LHCN-M2 (cell line): ENCODE measurements at regions not wholly inside any gene's neighbourhood (a gene's known extent, or its start where the extent isn't known, plus 50 kb on each side); places are given as distances from the start of the nearest gene placed in this dataset.
"Not testable (repeated sequence)": the region's sequence is repeated elsewhere in the genome, so short reads cannot be mapped to it uniquely, and the experiment has no call there.

Source experiments
- DNase-seq: peaks from one replicate; pipeline ENCODE4 v3.0.0-alpha.2; 2012; ENCODE audit warnings: low read depth

GRCh38 chr2:139585101-139585500, 804.9 kb upstream of the NXPH2 start:
- no peak for DNase-seq

GRCh38 chr2:139574371-139574770, 794.2 kb upstream of the NXPH2 start:
- DNase-seq: no peak

- no peak for DNase-seq
Measured at GRCh38 chr2:139556789-139557188, 776.6 kb upstream of the NXPH2 start.

- no peak for DNase-seq
Measured at GRCh38 chr2:139550873-139551272, 770.7 kb upstream of the NXPH2 start.

- no peak for DNase-seq
Measured at GRCh38 chr2:139550341-139550740, 770.2 kb upstream of the NXPH2 start.

GRCh38 chr2:139544186-139544851, 764.1 kb upstream of the NXPH2 start:
- DNase-seq: no peak

- DNase-seq: not testable (repeated sequence)
Measured at GRCh38 chr2:139538332-139539020, 758.3 kb upstream of the NXPH2 start.

- no peak for DNase-seq
Measured at GRCh38 chr2:139529080-139529479, 748.9 kb upstream of the NXPH2 start.

GRCh38 chr2:139526781-139527180, 746.6 kb upstream of the NXPH2 start:
- DNase-seq: no peak

- no peak for DNase-seq
Measured at GRCh38 chr2:139518321-139518720, 738.1 kb upstream of the NXPH2 start.

GRCh38 chr2:139514951-139515350, 734.8 kb upstream of the NXPH2 start:
- no peak for DNase-seq

GRCh38 chr2:139495851-139496250, 715.7 kb upstream of the NXPH2 start:
- DNase-seq: no peak

GRCh38 chr2:139492131-139492680, 712.0 kb upstream of the NXPH2 start:
- DNase-seq: no peak

GRCh38 chr2:139480161-139480650, 700.0 kb upstream of the NXPH2 start:
- no peak for DNase-seq

GRCh38 chr2:139478165-139478914, 698.1 kb upstream of the NXPH2 start:
- no peak for DNase-seq

GRCh38 chr2:139477618-139478017, 697.4 kb upstream of the NXPH2 start:
- DNase-seq: no peak

- no peak for DNase-seq
Measured at GRCh38 chr2:139469985-139470384, 689.8 kb upstream of the NXPH2 start.

GRCh38 chr2:139465789-139466188, 685.6 kb upstream of the NXPH2 start:
- no peak for DNase-seq

- no peak for DNase-seq
Measured at GRCh38 chr2:139457873-139458272, 677.7 kb upstream of the NXPH2 start.

GRCh38 chr2:139454251-139454650, 674.1 kb upstream of the NXPH2 start:
- DNase-seq: no peak

- no peak for DNase-seq
Measured at GRCh38 chr2:139439100-139439499, 658.9 kb upstream of the NXPH2 start.

- no peak for DNase-seq
Measured at GRCh38 chr2:139438478-139438877, 658.3 kb upstream of the NXPH2 start.
